A549 (cell line): ENCODE measurements at regions not wholly inside any gene's neighbourhood (a gene's known extent, or its start where the extent isn't known, plus 50 kb on each side); places are given as distances from the start of the nearest gene placed in this dataset.

ENCODE experiments used
- ATAC-seq, 2 experiments: fragments of 200-7000 bp in 1 of 2; fragments of >200 bp in 1 of 2; cut with Nextera tagmentation in 1 of 2; cut with Tn5 transposase in 1 of 2; 3 replicates each; pipeline versions ENCODE4 v1.8.0 to v1.9.1; 2018 to 2020; ENCODE audit warnings: mild to moderate bottlenecking in 1 of 2, moderate library complexity in 1 of 2
- CTCF ChIA-PET: fragments of 300-600 bp; sonication (Branson Sonifier 250); formaldehyde crosslinking; extraction: SDS; loops from one replicate; lab custom pipeline; 2021; ENCODE audit warnings: antibody characterized with exemption, inconsistent platforms; lab: Yijun Ruan, JAX
- POLR2A ChIA-PET: fragments of 350-600 bp; formaldehyde crosslinking; extraction: SDS; loops from one replicate; lab custom pipeline; 2021; ENCODE audit warnings: antibody characterized with exemption, inconsistent platforms; lab: Yijun Ruan, JAX
- DNase-seq, 2 experiments: peaks; one replicate each; pipeline versions ENCODE4 v3.0.0 to v3.0.0-alpha.2; 2011 to 2016; ENCODE audit warnings: low read depth in 1 of 2, low spot score in 1 of 2
- FAIRE-seq: peaks from 2 replicates; lab custom pipeline; 2011; peaks lifted over from hg19 to GRCh38; lab: Jason Lieb, UNC
- H3K27ac ChIP-seq, 2 experiments: fragments of >200 bp; sonication (Bioruptor Twin); formaldehyde crosslinking; 3 replicates each; pipeline ENCODE4 v1.5.1; 2016 to 2017
- H3K4me1 ChIP-seq: fragments of >200 bp; sonication (Bioruptor Twin); formaldehyde crosslinking; 3 replicates; pipeline ENCODE4 v1.6.1; 2016
- H3K4me2 ChIP-seq: fragments of >200 bp; sonication (Bioruptor Twin); formaldehyde crosslinking; 3 replicates; pipeline ENCODE4 v1.6.1; 2016
- H3K4me3 ChIP-seq: fragments of >200 bp; sonication (Bioruptor Twin); formaldehyde crosslinking; 3 replicates; pipeline ENCODE4 v1.5.1; 2016
- H3K9me3 ChIP-seq: fragments of >200 bp; sonication (Bioruptor Twin); formaldehyde crosslinking; 3 replicates; pipeline ENCODE4 v1.6.1; 2016
- EP300 ChIP-seq, 2 experiments: fragments of >200 bp; sonication (Bioruptor Twin); formaldehyde crosslinking; IDR thresholded peaks; 2 replicates in 1 of 2; 3 replicates in 1 of 2; pipeline ENCODE4 v1.6.1; 2016 to 2017
- FOXS1 ChIP-seq: fragments of 250-450 bp; sonication (Bioruptor Pico); IDR thresholded peaks from 2 replicates; pipeline ENCODE4 v1.5.0; 2020; ENCODE audit warnings: mild to moderate bottlenecking, moderate library complexity
- GATA3 ChIP-seq: IDR thresholded peaks from 2 replicates; pipeline ENCODE4 v1.6.1; 2012; ENCODE audit warnings: borderline replicate concordance
- JUNB ChIP-seq: fragments of >200 bp; sonication (Bioruptor Twin); formaldehyde crosslinking; IDR thresholded peaks from 2 replicates; pipeline ENCODE4 v1.6.1; 2016
- NPAS2 ChIP-seq: fragments of 250-450 bp; sonication (Bioruptor Pico); IDR thresholded peaks from 2 replicates; pipeline ENCODE4 v1.8.0; 2022; ENCODE audit warnings: mild to moderate bottlenecking, moderate library complexity, borderline replicate concordance
- NR3C1 ChIP-seq: fragments of >200 bp; sonication (Bioruptor Twin); formaldehyde crosslinking; IDR thresholded peaks from 3 replicates; pipeline ENCODE4 v1.6.1; 2017
- RAD21 ChIP-seq, 2 experiments: fragments of >200 bp in 1 of 2; sonication (Bioruptor Twin) in 1 of 2; formaldehyde crosslinking in 1 of 2; IDR thresholded peaks in 1 of 2; conservative IDR thresholded peaks in 1 of 2; 2 replicates in 1 of 2; 3 replicates in 1 of 2; pipeline ENCODE4 v1.6.1; 2012 to 2018; ENCODE audit warnings: inconsistent platforms in 1 of 2
- RFX5 ChIP-seq: fragments of 450-650 bp; IDR thresholded peaks from 2 replicates; pipeline ENCODE4 v1.7.1; 2014; ENCODE audit warnings: antibody characterized with exemption, mild to moderate bottlenecking, moderate library complexity
- ZC3H11A ChIP-seq: fragments of 450-650 bp; IDR thresholded peaks from 2 replicates; pipeline ENCODE4 v1.6.1; 2014; ENCODE audit warnings: antibody characterized with exemption, mild to moderate bottlenecking
- ZFP36 ChIP-seq: fragments of 450-650 bp; IDR thresholded peaks from 2 replicates; pipeline ENCODE4 v1.6.1; 2014; ENCODE audit warnings: borderline replicate concordance; ENCODE audit not compliant: partially characterized antibody
- WGBS: methylation state at CpG from one replicate; pipeline ENCODE4 v1.1.6; 2017; ENCODE audit errors: missing lambda C conversion rate; 5-methylcytosine and 5-hydroxymethylcytosine counted together
- TF ChIP-seq, protein P1 (sequence below): IDR thresholded peaks from 2 replicates; pipeline ENCODE4 v1.6.1; 2012
- TF ChIP-seq, protein P2 (sequence below): fragments of 150-350 bp; IDR thresholded peaks from 2 replicates; pipeline ENCODE4 v1.6.1; 2014; ENCODE audit warnings: low read depth, mild to moderate bottlenecking, low read length
- TF ChIP-seq, protein P3 (sequence below): fragments of 450-650 bp; IDR thresholded peaks from 2 replicates; pipeline ENCODE4 v1.6.1; 2014; ENCODE audit warnings: antibody characterized with exemption
- TF ChIP-seq, protein P4 (sequence below): IDR thresholded peaks from 2 replicates; pipeline ENCODE4 v1.6.1; 2012; ENCODE audit warnings: low read depth, borderline replicate concordance
- TF ChIP-seq, protein P5 (sequence below): fragments of 200-600 bp; sonication (generic); IDR thresholded peaks from 2 replicates; pipeline ENCODE4 v1.6.1; 2016; ENCODE audit warnings: antibody characterized with exemption, mild to moderate bottlenecking, moderate library complexity
- TF ChIP-seq, protein P6 (sequence below): fragments of 250-450 bp; sonication (Bioruptor Pico); IDR thresholded peaks from 2 replicates; pipeline ENCODE4 v1.5.0; 2021; ENCODE audit warnings: mild to moderate bottlenecking, moderate library complexity, borderline replicate concordance

DNA sequence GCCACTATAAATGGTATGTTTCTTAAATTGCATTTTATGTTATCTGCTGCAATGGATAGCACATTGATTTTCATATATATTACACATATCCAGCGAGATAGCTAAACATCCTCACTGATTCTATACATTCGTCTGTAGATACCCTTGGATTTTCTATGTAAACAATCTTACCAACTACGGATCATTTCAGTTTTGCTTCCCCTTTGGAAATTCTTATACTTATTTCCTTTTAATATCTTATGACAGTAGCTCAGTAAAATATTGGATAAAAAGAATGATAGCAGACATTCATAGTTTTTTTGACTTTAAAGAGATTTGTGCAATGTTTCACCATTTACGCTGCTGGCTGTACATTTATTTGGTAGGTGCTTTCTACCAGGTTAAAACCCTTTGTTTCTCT, 254.9 kb downstream of the SYK start:
- Histone ChIP-seq H3K27ac (no peak overlapping the region), H3K9me3 (no peaks in the 10 kb centered on the region), H3K4me1 (peaks cover 21% of the 10 kb centered on the region), H3K4me3 (no peak overlapping the region), H3K4me2 (no peak overlapping the region)
- TF ChIP-seq NR3C1 (no peak), ZFP36 (no peak)
- WGBS: 79% methylated on average over 4 of the region's 4 CpGs
- FAIRE-seq (no peak), ATAC-seq (no peak), DNase-seq (no peak)
- ChIA-PET CTCF (interaction anchor here (0.6 kb wide), 1 partner anchor 68 kb away, joined by 3 read pairs; no protein-coding TSS in a partner anchor), POLR2A (no interaction called here)

DNA sequence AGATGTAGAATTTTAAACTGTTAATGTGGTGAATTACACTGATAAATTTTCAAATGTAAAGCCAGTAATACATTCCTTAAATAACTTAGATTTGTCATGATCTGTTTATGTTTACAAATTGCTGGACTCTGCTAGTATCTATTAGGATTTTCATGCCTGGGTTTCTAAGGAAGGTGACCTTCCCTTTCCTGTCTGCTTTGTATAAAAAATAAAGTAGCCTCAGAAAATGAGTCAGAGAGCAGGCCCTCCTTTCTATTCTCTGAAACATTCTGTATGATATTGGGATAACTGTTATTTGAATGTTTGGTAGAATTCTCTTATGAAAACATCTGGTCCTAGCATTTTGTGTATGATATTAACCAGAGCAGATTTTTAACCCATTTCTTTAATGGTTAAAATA, 255.3 kb downstream of the SYK start:
- peaks cover 25% of the 10 kb centered on the region for H3K4me1 ChIP-seq
- no peaks in the 10 kb centered on the region for H3K9me3 ChIP-seq
- H3K27ac ChIP-seq: no peak overlapping the region
- TF ChIP-seq, protein P1, sequence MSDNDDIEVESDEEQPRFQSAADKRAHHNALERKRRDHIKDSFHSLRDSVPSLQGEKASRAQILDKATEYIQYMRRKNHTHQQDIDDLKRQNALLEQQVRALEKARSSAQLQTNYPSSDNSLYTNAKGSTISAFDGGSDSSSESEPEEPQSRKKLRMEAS: no peak
- TF ChIP-seq ZC3H11A: no peak
- TF ChIP-seq, protein P2, sequence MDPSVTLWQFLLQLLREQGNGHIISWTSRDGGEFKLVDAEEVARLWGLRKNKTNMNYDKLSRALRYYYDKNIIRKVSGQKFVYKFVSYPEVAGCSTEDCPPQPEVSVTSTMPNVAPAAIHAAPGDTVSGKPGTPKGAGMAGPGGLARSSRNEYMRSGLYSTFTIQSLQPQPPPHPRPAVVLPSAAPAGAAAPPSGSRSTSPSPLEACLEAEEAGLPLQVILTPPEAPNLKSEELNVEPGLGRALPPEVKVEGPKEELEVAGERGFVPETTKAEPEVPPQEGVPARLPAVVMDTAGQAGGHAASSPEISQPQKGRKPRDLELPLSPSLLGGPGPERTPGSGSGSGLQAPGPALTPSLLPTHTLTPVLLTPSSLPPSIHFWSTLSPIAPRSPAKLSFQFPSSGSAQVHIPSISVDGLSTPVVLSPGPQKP: no peak
- H3K4me2 ChIP-seq: no peak overlapping the region
- POLR2A ChIA-PET: no interaction called here
- CTCF ChIA-PET: interaction anchor here (0.6 kb wide), 1 partner anchor 68 kb away, joined by 3 read pairs; no protein-coding TSS in a partner anchor
- ATAC-seq (no peak), FAIRE-seq (no peak), DNase-seq (no peak)
- no peak overlapping the region for H3K4me3 ChIP-seq

DNA sequence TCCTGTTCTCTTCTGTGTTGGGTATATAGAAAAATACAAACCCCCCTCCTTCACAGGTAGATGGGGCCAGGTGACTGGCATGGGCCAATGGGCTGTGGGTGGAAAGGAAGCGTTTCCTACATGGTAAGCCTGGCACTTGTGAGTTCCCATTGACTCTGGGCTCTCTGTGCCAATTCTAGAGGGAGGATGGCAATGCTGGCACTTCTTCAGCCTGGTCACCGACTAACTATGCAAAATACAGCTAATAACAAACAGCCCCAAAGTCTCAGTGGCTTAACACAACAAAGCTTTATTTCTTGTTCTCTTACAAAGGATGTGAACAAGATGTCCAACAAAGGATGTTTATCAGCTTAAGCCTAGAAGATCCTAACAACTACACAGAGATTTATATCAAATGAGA, 258.1 kb downstream of the SYK start:
- ChIA-PET POLR2A (interaction anchor here (1.0 kb wide), 1 partner anchor 133 kb away, joined by 3 read pairs; no protein-coding TSS in a partner anchor), CTCF (interaction anchor here (0.5 to 1.4 kb wide), 4 partner anchors 23 to 364 kb away, joined by 3 to 4 read pairs (median 3); partner anchors contain the start of gene NFIL3)
- WGBS: 62% methylated on average over 2 of the region's 2 CpGs
- Histone ChIP-seq H3K4me3 (no peak overlapping the region), H3K9me3 (no peaks in the 10 kb centered on the region), H3K4me2 (peak overlapping the region; percentile 64; the same call in 2 of the 3 replicates)
- FAIRE-seq (no peak), ATAC-seq (no peak)
- TF ChIP-seq, protein P3, sequence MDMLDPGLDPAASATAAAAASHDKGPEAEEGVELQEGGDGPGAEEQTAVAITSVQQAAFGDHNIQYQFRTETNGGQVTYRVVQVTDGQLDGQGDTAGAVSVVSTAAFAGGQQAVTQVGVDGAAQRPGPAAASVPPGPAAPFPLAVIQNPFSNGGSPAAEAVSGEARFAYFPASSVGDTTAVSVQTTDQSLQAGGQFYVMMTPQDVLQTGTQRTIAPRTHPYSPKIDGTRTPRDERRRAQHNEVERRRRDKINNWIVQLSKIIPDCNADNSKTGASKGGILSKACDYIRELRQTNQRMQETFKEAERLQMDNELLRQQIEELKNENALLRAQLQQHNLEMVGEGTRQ: no peak
- TF ChIP-seq RFX5 (no peak), RAD21 (conservative IDR thresholded peaks at IDR 0.05 in 1 of 2, IDR thresholded peaks at IDR 0.05 in 1 of 2) (no peak)
- TF ChIP-seq, all 56 proteins: peak for 0
- peaks cover 31% of the 10 kb centered on the region for H3K4me1 ChIP-seq
- peak overlapping the region; percentile 68 to 78; a peak in 5 of 6 replicates for H3K27ac ChIP-seq
- DNase-seq: no peak

DNA sequence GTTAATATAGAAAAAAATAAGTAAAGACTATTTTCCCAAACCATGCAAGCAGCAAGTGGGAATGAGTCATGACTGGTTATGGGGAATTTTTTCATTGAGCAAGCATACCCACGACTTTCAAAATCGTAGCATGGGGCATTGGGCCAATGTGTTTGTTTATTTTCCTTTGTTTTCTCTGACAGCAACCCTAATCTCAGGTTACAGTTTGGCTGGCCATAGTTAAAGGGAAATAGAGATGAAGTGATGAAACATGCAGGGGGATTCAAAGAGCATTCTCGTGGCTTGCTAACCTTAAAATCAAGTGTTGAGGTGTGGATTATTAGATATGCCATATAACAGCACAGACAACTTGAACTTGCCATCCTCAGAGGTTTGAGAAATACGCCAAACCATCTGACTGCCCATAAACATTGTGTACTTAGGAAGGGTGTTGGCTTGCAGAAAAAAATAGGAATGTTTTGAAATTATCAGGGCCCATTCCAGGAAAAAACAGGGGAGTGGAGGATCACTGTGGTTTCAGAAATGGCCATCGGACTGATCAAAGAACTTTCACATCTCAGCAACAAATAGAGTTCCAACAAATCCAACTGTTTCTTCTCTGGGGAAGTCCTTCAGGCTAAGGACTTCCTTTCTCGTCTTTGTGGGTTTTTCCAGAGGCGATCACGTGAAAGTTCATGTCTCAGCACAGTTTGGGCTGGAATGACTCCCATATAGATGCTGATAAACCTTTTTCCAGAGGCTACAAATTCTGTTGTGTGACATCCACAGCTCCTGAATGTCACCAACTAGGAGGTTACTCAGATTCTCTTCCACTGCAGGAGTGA, 259.1 kb downstream of the SYK start:
- ChIA-PET CTCF (interaction anchor here (0.8 to 2.3 kb wide), 4 partner anchors 23 to 365 kb away, joined by 3 to 7 read pairs (median 6); partner anchors contain the start of gene NFIL3), POLR2A (interaction anchor here (1.0 kb wide), 1 partner anchor 132 kb away, joined by 3 read pairs; no protein-coding TSS in a partner anchor)
- 0 out of 3 replicates have a peak overlapping the region, but pooled peaks have one; percentile 4 for H3K4me3 ChIP-seq
- peak overlapping the region; percentile 68 to 83 for H3K27ac ChIP-seq
- no peaks in the 10 kb centered on the region for H3K9me3 ChIP-seq
- peak overlapping the region; percentile 64 for H3K4me2 ChIP-seq
- peak; percentile 88 to 93 for ATAC-seq
- peaks cover 31% of the 10 kb centered on the region for H3K4me1 ChIP-seq
- 2% methylated on average over 8 of the region's 8 CpGs for WGBS
- DNase-seq: peak; percentile 80 to 91
- FAIRE-seq: peak; percentile 39
- TF ChIP-seq, protein P4, sequence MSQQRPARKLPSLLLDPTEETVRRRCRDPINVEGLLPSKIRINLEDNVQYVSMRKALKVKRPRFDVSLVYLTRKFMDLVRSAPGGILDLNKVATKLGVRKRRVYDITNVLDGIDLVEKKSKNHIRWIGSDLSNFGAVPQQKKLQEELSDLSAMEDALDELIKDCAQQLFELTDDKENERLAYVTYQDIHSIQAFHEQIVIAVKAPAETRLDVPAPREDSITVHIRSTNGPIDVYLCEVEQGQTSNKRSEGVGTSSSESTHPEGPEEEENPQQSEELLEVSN: no peak
- TF ChIP-seq NPAS2 (no peak), JUNB (peak; percentile 88), GATA3 (peak; percentile 88), EP300 (IDR thresholded peaks at IDR 0.05) (peak; percentile 56 to 80; a peak in 3 of 5 replicates), FOXS1 (CRISPR knock-in tag) (0 out of 2 replicates have a peak, but pooled peaks have one; percentile 45)
- TF ChIP-seq, protein P5, sequence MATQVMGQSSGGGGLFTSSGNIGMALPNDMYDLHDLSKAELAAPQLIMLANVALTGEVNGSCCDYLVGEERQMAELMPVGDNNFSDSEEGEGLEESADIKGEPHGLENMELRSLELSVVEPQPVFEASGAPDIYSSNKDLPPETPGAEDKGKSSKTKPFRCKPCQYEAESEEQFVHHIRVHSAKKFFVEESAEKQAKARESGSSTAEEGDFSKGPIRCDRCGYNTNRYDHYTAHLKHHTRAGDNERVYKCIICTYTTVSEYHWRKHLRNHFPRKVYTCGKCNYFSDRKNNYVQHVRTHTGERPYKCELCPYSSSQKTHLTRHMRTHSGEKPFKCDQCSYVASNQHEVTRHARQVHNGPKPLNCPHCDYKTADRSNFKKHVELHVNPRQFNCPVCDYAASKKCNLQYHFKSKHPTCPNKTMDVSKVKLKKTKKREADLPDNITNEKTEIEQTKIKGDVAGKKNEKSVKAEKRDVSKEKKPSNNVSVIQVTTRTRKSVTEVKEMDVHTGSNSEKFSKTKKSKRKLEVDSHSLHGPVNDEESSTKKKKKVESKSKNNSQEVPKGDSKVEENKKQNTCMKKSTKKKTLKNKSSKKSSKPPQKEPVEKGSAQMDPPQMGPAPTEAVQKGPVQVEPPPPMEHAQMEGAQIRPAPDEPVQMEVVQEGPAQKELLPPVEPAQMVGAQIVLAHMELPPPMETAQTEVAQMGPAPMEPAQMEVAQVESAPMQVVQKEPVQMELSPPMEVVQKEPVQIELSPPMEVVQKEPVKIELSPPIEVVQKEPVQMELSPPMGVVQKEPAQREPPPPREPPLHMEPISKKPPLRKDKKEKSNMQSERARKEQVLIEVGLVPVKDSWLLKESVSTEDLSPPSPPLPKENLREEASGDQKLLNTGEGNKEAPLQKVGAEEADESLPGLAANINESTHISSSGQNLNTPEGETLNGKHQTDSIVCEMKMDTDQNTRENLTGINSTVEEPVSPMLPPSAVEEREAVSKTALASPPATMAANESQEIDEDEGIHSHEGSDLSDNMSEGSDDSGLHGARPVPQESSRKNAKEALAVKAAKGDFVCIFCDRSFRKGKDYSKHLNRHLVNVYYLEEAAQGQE: no peak
- TF ChIP-seq, protein P1: peak; percentile 79
- TF ChIP-seq, protein P6, sequence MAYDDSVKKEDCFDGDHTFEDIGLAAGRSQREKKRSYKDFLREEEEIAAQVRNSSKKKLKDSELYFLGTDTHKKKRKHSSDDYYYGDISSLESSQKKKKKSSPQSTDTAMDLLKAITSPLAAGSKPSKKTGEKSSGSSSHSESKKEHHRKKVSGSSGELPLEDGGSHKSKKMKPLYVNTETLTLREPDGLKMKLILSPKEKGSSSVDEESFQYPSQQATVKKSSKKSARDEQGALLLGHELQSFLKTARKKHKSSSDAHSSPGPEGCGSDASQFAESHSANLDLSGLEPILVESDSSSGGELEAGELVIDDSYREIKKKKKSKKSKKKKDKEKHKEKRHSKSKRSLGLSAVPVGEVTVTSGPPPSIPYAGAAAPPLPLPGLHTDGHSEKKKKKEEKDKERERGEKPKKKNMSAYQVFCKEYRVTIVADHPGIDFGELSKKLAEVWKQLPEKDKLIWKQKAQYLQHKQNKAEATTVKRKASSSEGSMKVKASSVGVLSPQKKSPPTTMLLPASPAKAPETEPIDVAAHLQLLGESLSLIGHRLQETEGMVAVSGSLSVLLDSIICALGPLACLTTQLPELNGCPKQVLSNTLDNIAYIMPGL (CRISPR knock-in tag): no peak
